CD4-positive, CD25-positive, alpha-beta regulatory T cell (primary cell): ENCODE measurements at regions not wholly inside any gene's neighbourhood (a gene's known extent, or its start where the extent isn't known, plus 50 kb on each side); places are given as distances from the start of the nearest gene placed in this dataset.
"Not testable (repeated sequence)": the region's sequence is repeated elsewhere in the genome, so short reads cannot be mapped to it uniquely, and the experiment has no call there.

ENCODE experiments used
- ATAC-seq, 2 donors: fragments of 150-1000 bp; cut with Tn5 transposase; one replicate each; pipeline ENCODE4 v1.10.0; 2021; ENCODE audit warnings: low read depth in 2 of 2, moderate number of reproducible peaks in 2 of 2, moderate library complexity in 1 of 2
- DNase-seq, 3 donors: peaks; one replicate each; pipeline versions ENCODE4 v3.0.0 to v3.0.0-alpha.2; 2012 to 2022; ENCODE audit warnings: mixed read lengths in 1 of 3
- H3K27ac ChIP-seq: one replicate; pipeline ENCODE4 v1.7.0; 2013; ENCODE audit warnings: mild to moderate bottlenecking, low read length; ENCODE audit not compliant: insufficient read depth, poor library complexity, severe bottlenecking
- H3K27me3 ChIP-seq: one replicate; pipeline ENCODE4 v1.7.0; 2013; ENCODE audit warnings: low read length; ENCODE audit not compliant: control insufficient read depth, insufficient read depth
- H3K36me3 ChIP-seq: one replicate; pipeline ENCODE4 v1.7.0; 2013; ENCODE audit warnings: mild to moderate bottlenecking, low read length, moderate library complexity; ENCODE audit not compliant: control insufficient read depth, insufficient read depth
- H3K4me1 ChIP-seq: 2 replicates; pipeline ENCODE4 v1.7.0; 2013; ENCODE audit warnings: mild to moderate bottlenecking, low read length; ENCODE audit not compliant: insufficient read depth, control insufficient read depth, poor library complexity, severe bottlenecking
- H3K4me3 ChIP-seq: one replicate; pipeline ENCODE4 v1.7.0; 2013; ENCODE audit warnings: low read depth, mild to moderate bottlenecking, low read length, moderate library complexity
- H3K9me3 ChIP-seq, 2 experiments: 1 replicate in 1 of 2; 2 replicates in 1 of 2; pipeline ENCODE4 v1.7.0; 2013; ENCODE audit warnings: low read length in 2 of 2, mild to moderate bottlenecking in 1 of 2, moderate library complexity in 1 of 2; ENCODE audit not compliant: control insufficient read depth in 2 of 2
- H3K27ac Mint-ChIP-seq, 3 donors: one replicate each; pipeline ENCODE4 v1.8.0; 2020 to 2022; ENCODE audit warnings: mild to moderate bottlenecking in 3 of 3, mixed read lengths in 3 of 3, moderate library complexity in 2 of 3
- H3K27me3 Mint-ChIP-seq: one replicate; pipeline ENCODE4 v1.8.0; 2022; ENCODE audit warnings: mild to moderate bottlenecking, mixed read lengths
- H3K36me3 Mint-ChIP-seq: one replicate; pipeline ENCODE4 v1.8.0; 2020; ENCODE audit warnings: mixed read lengths
- H3K4me1 Mint-ChIP-seq, 4 donors: one replicate each; pipeline ENCODE4 v1.8.0; 2020 to 2022; ENCODE audit warnings: mixed read lengths in 4 of 4, mild to moderate bottlenecking in 1 of 4
- H3K4me3 Mint-ChIP-seq, 4 donors: one replicate each; pipeline ENCODE4 v1.8.0; 2020 to 2022; ENCODE audit warnings: mild to moderate bottlenecking in 4 of 4, mixed read lengths in 4 of 4, moderate library complexity in 3 of 4
- H3K9me3 Mint-ChIP-seq, 7 donors: one replicate each; pipeline ENCODE4 v1.8.0; 2020 to 2022; ENCODE audit warnings: mixed read lengths in 7 of 7, mild to moderate bottlenecking in 3 of 7, moderate library complexity in 2 of 7

GRCh38 chr18:67131498-67131897 is 385.0 kb downstream of the DSEL start:
- H3K4me1 ChIP-seq: no peaks in the 10 kb centered on the region
- H3K36me3 ChIP-seq: no peaks in the 10 kb centered on the region
- no peak for ATAC-seq
- H3K27ac ChIP-seq: no peak overlapping the region
- Mint-ChIP-seq H3K4me3 (no peak overlapping the region), H3K27ac (no peak overlapping the region), H3K27me3 (no peaks in the 10 kb centered on the region), H3K9me3 (peaks cover 3 to 10% (median 5%) of the 10 kb centered on the region in 7 donors), H3K4me1 (no peaks in the 10 kb centered on the region), H3K36me3 (no peaks in the 10 kb centered on the region)
- no peak overlapping the region for H3K4me3 ChIP-seq
- DNase-seq: no peak
- H3K27me3 ChIP-seq: no peaks in the 10 kb centered on the region
- H3K9me3 ChIP-seq: no peaks in the 10 kb centered on the region

GRCh38 chr18:67126751-67127150 is 389.8 kb downstream of the DSEL start:
- H3K27ac Mint-ChIP-seq, H3K4me1 ChIP-seq, ATAC-seq, H3K4me1 Mint-ChIP-seq, H3K4me3 Mint-ChIP-seq, H3K27me3 ChIP-seq, H3K9me3 ChIP-seq, DNase-seq, H3K4me3 ChIP-seq, H3K27ac ChIP-seq, H3K9me3 Mint-ChIP-seq, H3K36me3 Mint-ChIP-seq, H3K27me3 Mint-ChIP-seq, H3K36me3 ChIP-seq: not testable (repeated sequence)

- Mint-ChIP-seq H3K27me3 (no peaks in the 10 kb centered on the region), H3K27ac (no peak overlapping the region), H3K9me3 (peaks cover 4 to 11% (median 6%) of the 10 kb centered on the region in 7 donors), H3K4me1 (no peaks in the 10 kb centered on the region), H3K4me3 (no peak overlapping the region), H3K36me3 (no peaks in the 10 kb centered on the region)
- ATAC-seq (no peak), DNase-seq (no peak)
- Histone ChIP-seq H3K27ac (no peak overlapping the region), H3K27me3 (no peaks in the 10 kb centered on the region), H3K4me1 (no peaks in the 10 kb centered on the region), H3K4me3 (no peak overlapping the region), H3K9me3 (peaks cover 0 to 1% of the 10 kb centered on the region in 2 experiments), H3K36me3 (no peaks in the 10 kb centered on the region)
Observed at GRCh38 chr18:67123901-67124300, 392.6 kb downstream of the DSEL start.

- no peaks in the 10 kb centered on the region for H3K4me1 Mint-ChIP-seq
- Histone ChIP-seq H3K36me3 (no peaks in the 10 kb centered on the region), H3K4me3 (no peak overlapping the region), H3K27me3 (no peaks in the 10 kb centered on the region), H3K4me1 (no peaks in the 10 kb centered on the region), H3K9me3 (peaks cover 2 to 3% of the 10 kb centered on the region in 2 experiments), H3K27ac (no peak overlapping the region)
- no peak overlapping the region for H3K27ac Mint-ChIP-seq
- no peak for ATAC-seq
- H3K36me3 Mint-ChIP-seq: no peaks in the 10 kb centered on the region
- peaks cover 0 to 14% (median 5%) of the 10 kb centered on the region in 7 donors for H3K9me3 Mint-ChIP-seq
- H3K4me3 Mint-ChIP-seq: no peak overlapping the region
- H3K27me3 Mint-ChIP-seq: no peaks in the 10 kb centered on the region
- DNase-seq: no peak
Observed at GRCh38 chr18:67117804-67118203, 398.7 kb downstream of the DSEL start.

- H3K4me1 ChIP-seq: no peaks in the 10 kb centered on the region
- H3K9me3 ChIP-seq: no peaks in the 10 kb centered on the region
- H3K4me3 ChIP-seq: no peak overlapping the region
- Mint-ChIP-seq H3K27me3 (no peaks in the 10 kb centered on the region), H3K27ac (no peak overlapping the region), H3K9me3 (peaks cover 0 to 11% (median 3%) of the 10 kb centered on the region in 7 donors), H3K4me1 (no peaks in the 10 kb centered on the region), H3K36me3 (no peaks in the 10 kb centered on the region), H3K4me3 (no peak overlapping the region)
- no peak overlapping the region for H3K27ac ChIP-seq
- DNase-seq (no peak), ATAC-seq (no peak)
- H3K27me3 ChIP-seq: no peaks in the 10 kb centered on the region
- H3K36me3 ChIP-seq: no peaks in the 10 kb centered on the region
Observed at GRCh38 chr18:67109535-67109934, 407.0 kb downstream of the DSEL start.

- Mint-ChIP-seq H3K4me1 (no peaks in the 10 kb centered on the region), H3K4me3 (no peak overlapping the region), H3K27me3 (no peaks in the 10 kb centered on the region), H3K9me3 (peaks cover 0 to 7% (median 3%) of the 10 kb centered on the region in 7 donors), H3K27ac (no peak overlapping the region), H3K36me3 (no peaks in the 10 kb centered on the region)
- Histone ChIP-seq H3K4me3 (no peak overlapping the region), H3K4me1 (no peaks in the 10 kb centered on the region), H3K9me3 (no peaks in the 10 kb centered on the region), H3K27me3 (no peaks in the 10 kb centered on the region), H3K36me3 (no peaks in the 10 kb centered on the region), H3K27ac (no peak overlapping the region)
- DNase-seq: no peak
- ATAC-seq: no peak
Observed at GRCh38 chr18:67108894-67109293, 407.6 kb downstream of the DSEL start.

GRCh38 chr18:67104700-67105284 is 411.7 kb downstream of the DSEL start:
- H3K36me3 ChIP-seq: no peaks in the 10 kb centered on the region
- peak in 1 of 3 donors; percentile 42 for DNase-seq
- no peak overlapping the region for H3K4me3 ChIP-seq
- Mint-ChIP-seq H3K27me3 (no peaks in the 10 kb centered on the region), H3K27ac (no peak overlapping the region), H3K9me3 (peaks cover 0 to 5% (median 2%) of the 10 kb centered on the region in 7 donors), H3K4me3 (no peak overlapping the region), H3K4me1 (no peaks in the 10 kb centered on the region), H3K36me3 (no peaks in the 10 kb centered on the region)
- no peaks in the 10 kb centered on the region for H3K4me1 ChIP-seq
- H3K9me3 ChIP-seq: no peaks in the 10 kb centered on the region
- no peaks in the 10 kb centered on the region for H3K27me3 ChIP-seq
- ATAC-seq: no peak
- H3K27ac ChIP-seq: no peak overlapping the region

- H3K27me3 ChIP-seq: no peaks in the 10 kb centered on the region
- H3K36me3 ChIP-seq: no peaks in the 10 kb centered on the region
- Mint-ChIP-seq H3K27ac (no peak overlapping the region), H3K4me1 (no peaks in the 10 kb centered on the region), H3K36me3 (no peaks in the 10 kb centered on the region), H3K4me3 (no peak overlapping the region), H3K27me3 (no peaks in the 10 kb centered on the region), H3K9me3 (peaks cover 0 to 5% (median 3%) of the 10 kb centered on the region in 7 donors)
- no peaks in the 10 kb centered on the region for H3K4me1 ChIP-seq
- no peaks in the 10 kb centered on the region for H3K9me3 ChIP-seq
- H3K4me3 ChIP-seq: no peak overlapping the region
- H3K27ac ChIP-seq: no peak overlapping the region
- no peak for ATAC-seq
- no peak for DNase-seq
Observed at GRCh38 chr18:67094123-67094522, 422.4 kb downstream of the DSEL start.
